ENCODE measurements at regions not wholly inside any gene's neighbourhood (a gene's known extent, or its start where the extent isn't known, plus 50 kb on each side); places are given as distances from the start of the nearest gene placed in this dataset.
"Not testable (repeated sequence)": the region's sequence is repeated elsewhere in the genome, so short reads cannot be mapped to it uniquely, and the experiment has no call there.

DNA sequence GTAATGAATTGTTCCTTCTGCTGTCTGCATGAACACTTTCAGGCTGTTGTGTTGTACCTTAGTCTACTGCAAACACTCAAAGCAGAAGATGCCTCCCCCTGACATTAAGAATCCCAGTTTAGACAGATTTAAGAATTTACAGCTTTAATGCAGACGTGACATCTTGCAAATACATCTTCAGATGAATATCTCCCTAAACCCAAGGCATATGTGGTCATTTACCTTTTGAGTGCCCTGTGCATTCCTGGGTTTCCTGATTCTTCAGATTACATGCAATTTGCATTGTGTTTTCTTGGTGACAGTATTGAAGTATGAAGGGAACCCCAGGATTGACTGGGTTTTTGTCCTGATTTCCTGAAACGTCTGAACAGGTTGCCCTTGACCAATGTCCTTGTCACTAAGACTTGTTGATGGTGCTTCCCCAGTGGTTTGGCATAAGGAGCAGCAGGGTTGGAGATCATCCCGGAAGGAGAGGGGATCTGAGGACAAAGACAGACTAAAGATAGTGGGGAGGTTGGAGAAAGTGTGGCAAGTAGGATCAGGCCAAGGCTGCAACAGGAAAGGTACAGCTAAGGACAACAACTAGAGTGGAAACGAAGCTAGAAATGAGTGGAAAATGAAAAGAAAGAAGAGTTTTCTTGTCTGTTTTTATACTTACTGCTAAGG, 123.8 kb upstream of the RHOBTB1 start:
- H3K4me3 ChIP-seq (ENCODE audit: low read length): no peak overlapping the region
- no peak for DNase-seq (ENCODE audit: low read depth, low spot score)

GRCh38 chr10:61066661-61067344, 122.8 kb upstream of the RHOBTB1 start:
- H3K4me3 ChIP-seq (ENCODE audit: low read length): no peak overlapping the region
- DNase-seq (ENCODE audit: low read depth, low spot score): no peak

DNA sequence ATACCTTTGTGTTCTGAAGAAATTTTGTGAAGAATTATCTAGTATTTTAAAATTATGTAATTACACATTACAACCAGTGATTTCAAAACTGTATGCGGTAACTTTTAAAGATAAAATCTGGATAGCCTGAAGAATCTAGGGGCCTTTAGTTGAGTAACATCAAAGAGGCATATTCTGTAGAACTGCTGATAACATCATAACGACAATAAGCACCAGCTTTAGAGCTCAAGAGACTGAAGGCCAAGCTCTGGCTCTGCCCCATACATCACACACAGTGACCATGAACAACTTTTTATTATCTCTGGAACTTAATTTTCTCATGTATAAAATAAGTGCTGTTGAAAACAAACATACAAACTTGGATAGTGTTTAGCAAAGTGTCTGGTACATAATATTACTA, 121.1 kb upstream of the RHOBTB1 start:
- no peak overlapping the region for H3K4me3 ChIP-seq (ENCODE audit: low read length)
- DNase-seq (ENCODE audit: low read depth, low spot score): no peak

- H3K4me3 ChIP-seq (ENCODE audit: low read length): no peak overlapping the region
- DNase-seq (ENCODE audit: low read depth, low spot score): no peak
Measured at GRCh38 chr10:61064356-61064755, 120.4 kb upstream of the RHOBTB1 start.

DNA sequence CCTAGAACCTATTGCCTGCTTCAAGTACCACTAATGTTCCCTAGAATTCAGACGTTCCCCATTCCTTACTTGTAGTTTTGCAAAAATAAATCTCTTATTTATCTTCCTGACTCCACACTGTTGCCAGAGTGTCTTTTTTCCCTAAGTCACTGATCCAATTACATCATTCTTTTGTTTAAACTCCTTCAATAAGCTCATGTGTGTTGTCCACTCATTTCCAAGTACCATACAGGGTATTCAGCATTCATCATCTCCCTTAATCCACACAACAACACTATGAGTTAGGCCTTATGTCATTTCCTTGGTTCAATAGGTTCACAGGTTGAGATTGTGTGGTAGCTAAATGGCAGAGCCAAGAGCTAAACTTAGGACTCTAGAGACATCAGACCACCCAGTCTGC, 119.9 kb upstream of the RHOBTB1 start:
- DNase-seq (ENCODE audit: low read depth, low spot score): no peak
- H3K4me3 ChIP-seq (ENCODE audit: low read length): no peak overlapping the region

- no peak overlapping the region for H3K4me3 ChIP-seq (ENCODE audit: low read length)
- DNase-seq (ENCODE audit: low read depth, low spot score): no peak
Measured at GRCh38 chr10:61063034-61063433, 119.0 kb upstream of the RHOBTB1 start.

- no peak overlapping the region for H3K4me3 ChIP-seq (ENCODE audit: low read length)
- no peak for DNase-seq (ENCODE audit: low read depth, low spot score)
Measured at GRCh38 chr10:61061923-61062504, 118.0 kb upstream of the RHOBTB1 start.

DNA sequence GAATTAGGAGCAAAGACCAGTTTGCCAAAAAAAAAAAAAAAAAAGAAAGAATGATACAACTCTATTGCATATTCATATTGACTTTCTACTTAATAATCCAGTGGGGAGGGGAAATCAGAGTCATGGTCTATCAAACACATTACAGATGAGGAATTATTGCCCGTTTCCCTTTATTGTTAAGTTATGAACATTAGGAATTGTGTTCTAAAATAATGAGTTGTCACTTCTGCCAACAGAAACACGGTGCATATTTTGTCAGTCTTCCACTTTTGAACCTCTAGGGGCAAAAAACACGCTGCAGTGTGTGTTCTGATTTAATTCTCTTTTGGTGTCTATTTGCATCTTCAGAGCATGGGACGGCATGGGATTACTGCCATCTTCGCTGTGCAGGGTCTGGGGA, 115.7 kb upstream of the RHOBTB1 start:
- DNase-seq (ENCODE audit: low read depth, low spot score): no peak

DNA sequence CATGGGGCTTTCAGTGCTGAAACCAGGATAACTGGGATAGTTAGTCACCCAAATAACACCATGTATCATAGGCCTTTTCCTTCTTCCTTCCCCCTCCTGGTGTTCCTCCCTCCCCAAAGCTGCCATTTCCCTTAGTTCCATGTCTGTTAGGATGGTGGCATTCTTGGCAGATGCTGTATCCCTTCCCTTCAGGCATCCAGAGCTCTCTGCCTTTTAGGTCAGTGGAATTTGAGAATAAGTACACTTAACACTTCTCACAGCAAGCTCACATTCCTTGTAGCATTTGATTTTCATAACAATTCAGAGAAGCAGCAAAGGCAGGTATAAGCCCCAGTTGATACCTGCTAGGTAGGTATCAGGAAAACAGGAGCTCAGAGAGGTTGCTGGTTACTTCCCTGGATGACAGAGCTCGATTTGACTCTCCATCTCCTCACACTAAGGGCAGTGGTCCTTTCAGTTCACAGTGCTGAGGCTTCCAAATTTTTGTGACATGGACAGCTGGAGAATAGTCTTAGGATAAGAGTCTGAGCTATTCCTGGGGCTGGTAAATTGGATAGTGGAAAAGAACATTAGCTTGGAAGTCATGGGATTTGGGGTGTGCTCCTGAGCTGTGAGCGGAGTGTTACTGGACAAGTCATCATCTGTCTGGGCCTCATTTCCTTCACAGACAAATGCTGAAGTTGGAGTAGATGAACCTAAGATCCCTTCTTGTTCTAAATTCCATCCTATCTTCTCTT, 108.7 kb upstream of the RHOBTB1 start:
- no peak for DNase-seq (ENCODE audit: low read depth, low spot score)
- no peak overlapping the region for H3K4me3 ChIP-seq (ENCODE audit: low read length)

More for the DNA sequence above, 115.7 kb upstream of the RHOBTB1 start:
- no peak overlapping the region for H3K4me3 ChIP-seq (ENCODE audit: low read length)

GRCh38 chr10:61051344-61051743, 107.4 kb upstream of the RHOBTB1 start:
- DNase-seq (ENCODE audit: low read depth, low spot score): no peak
- H3K4me3 ChIP-seq (ENCODE audit: low read length): no peak overlapping the region

DNA sequence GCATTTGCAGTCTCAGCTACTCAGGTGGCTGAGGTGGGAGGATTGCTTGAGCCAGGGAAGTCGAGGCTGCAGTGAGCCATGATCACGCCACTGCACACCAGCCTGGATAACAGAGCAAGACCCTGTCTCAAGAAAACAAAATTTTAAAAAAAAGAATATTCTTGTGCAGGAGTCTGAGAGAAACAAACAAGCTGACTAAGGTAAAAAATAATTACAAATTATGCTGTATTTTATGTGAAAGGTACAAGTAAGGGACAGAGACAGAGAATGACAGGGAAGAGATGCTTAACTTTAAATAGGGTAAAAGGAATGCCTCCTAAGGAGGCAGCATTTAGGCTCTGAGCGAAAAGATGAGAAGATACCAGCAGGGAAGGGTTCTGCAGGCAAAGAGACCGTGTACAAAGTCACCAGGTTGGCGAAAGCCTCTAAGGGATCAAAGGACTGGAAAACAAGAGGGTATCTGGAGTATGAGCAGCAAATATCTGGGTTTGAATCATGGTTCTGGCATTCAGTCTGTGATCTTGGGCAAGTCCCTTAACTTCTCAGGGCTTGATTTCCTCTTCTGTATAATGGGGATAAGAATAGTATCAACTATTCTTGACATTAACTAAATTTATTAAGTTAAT, 106.2 kb upstream of the RHOBTB1 start:
- H3K4me3 ChIP-seq (ENCODE audit: low read length): no peak overlapping the region
- DNase-seq (ENCODE audit: low read depth, low spot score): no peak

DNA sequence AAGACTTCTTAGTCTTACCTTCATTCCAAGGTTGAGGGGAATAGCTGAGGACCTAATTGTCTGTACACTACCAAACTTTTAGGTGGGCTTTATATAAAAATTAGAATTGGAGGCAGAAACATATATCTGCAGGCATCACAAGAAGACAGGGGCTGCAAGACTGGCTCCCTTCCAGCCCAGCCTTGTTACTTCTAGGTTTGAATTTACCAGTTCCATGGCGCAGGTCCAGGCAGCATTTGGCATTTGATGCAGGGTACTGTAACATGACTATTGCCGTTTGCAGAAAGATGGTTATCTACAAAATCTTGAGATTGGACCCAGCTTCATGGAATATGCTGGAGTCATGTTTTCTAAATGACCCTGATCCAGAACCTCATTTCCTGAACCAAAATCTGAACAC, 105.4 kb upstream of the RHOBTB1 start:
- H3K4me3 ChIP-seq (ENCODE audit: low read length): no peak overlapping the region
- DNase-seq (ENCODE audit: low read depth, low spot score): no peak

GRCh38 chr10:61047788-61048560, 104.0 kb upstream of the RHOBTB1 start:
- DNase-seq (ENCODE audit: low read depth, low spot score): no peak
- H3K4me3 ChIP-seq (ENCODE audit: low read length): no peak overlapping the region

DNA sequence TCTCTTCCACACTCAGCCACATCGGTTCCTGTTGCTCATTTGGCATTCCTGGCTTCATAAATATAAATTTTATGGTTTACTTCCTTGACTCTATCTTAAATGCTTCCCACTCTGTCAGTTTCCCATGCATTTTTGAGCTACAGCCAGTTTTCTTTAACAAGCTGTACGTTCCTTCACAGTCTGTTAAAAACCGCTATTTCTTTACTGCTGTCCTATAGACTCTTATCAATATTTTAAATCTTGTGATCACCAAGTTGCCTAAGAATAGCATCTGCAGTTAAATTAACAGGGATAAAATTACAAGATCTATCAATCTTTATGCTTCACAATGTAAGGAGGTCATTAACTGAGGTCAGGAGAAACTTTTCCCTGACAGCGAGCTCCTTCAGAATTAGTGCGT, 103.1 kb upstream of the RHOBTB1 start:
- DNase-seq (ENCODE audit: low read depth, low spot score): no peak
- no peak overlapping the region for H3K4me3 ChIP-seq (ENCODE audit: low read length)

- H3K4me3 ChIP-seq (ENCODE audit: low read length); DNase-seq (ENCODE audit: low read depth, low spot score): not testable (repeated sequence)
Measured at GRCh38 chr10:61045480-61045879, 101.5 kb upstream of the RHOBTB1 start.

DNA sequence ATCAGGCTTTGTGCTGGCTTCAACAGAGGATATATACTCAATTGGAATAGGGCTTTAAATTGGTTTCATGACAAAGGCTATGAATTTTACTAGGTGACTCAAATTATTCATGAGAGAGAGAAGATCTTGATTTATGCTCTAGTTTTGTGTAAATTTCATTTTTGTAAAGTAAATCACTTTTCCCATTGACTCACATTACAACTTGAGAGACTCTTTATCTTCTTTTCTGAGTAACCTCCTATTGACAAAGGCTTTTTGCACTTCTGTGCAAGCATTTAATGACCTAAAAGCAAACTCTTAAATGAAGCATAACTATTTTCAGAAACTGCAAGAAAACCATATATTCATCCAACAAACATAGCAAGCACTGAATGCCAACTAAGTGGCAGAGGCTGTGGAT, 98.5 kb upstream of the RHOBTB1 start:
- H3K4me3 ChIP-seq (ENCODE audit: low read length): no peak overlapping the region
- no peak for DNase-seq (ENCODE audit: low read depth, low spot score)

DNA sequence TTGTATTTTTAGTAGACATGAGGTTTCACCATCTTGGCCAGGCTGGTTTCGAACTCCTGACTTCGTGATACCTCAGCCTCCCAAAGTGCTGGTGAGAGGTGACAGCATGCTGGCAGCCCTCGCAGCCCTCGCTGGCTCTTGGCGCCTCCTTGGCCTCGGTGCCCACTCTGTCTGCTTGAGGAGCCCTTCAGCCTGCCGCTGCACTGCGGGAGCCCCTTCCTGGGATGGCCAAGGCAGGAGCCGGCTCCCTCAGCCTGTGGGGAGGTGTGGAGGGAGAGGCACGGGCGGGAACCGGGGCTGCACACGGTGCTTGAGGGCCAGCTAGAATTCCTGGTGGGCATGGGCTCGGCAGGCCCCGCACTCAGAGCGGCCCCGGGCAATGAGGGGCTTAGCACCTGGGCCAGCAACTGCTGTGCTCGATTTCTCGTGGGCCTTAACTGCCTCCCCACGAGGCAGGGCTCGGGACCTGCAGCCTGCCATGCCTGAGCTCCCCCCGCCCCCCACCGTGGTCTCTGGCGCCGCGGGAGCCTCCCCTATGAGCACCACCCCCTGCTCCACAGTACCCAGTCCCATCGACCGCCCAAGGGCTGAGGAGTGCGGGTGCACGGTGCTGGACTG, 96.5 kb upstream of the RHOBTB1 start:
- no peak for DNase-seq (ENCODE audit: low read depth, low spot score)
- H3K4me3 ChIP-seq (ENCODE audit: low read length): no peak overlapping the region

GRCh38 chr10:61039868-61040267, 95.9 kb upstream of the RHOBTB1 start:
- no peak for DNase-seq (ENCODE audit: low read depth, low spot score)
- H3K4me3 ChIP-seq (ENCODE audit: low read length): no peak overlapping the region

Data from Jurkat, Clone E6-1 (cell line).